Stimulated activated CD8-positive, alpha-beta memory T cell treated with anti-CD3 and anti-CD28 coated beads, Interleukin-2, amount 100 ng/mL, for 48 hours (primary cell): ENCODE measurements at regions not wholly inside any gene's neighbourhood (a gene's known extent, or its start where the extent isn't known, plus 50 kb on each side); places are given as distances from the start of the nearest gene placed in this dataset.

ENCODE experiments used
- DNase-seq, 2 donors: peaks; one replicate each; pipeline ENCODE4 v3.0.0-alpha.2; 2020; ENCODE audit warnings: low read depth in 2 of 2

GRCh38 chr6:9409126-9409525 lies 973.8 kb upstream of the SLC35B3 start:
- no peak for DNase-seq

- DNase-seq: no peak
Observed at GRCh38 chr6:9408402-9409117, 973.2 kb upstream of the SLC35B3 start.

GRCh38 chr6:9405825-9406224 lies 970.5 kb upstream of the SLC35B3 start:
- no peak for DNase-seq

- DNase-seq: no peak
Observed at GRCh38 chr6:9405369-9405768, 970.0 kb upstream of the SLC35B3 start.

- DNase-seq: no peak
Observed at GRCh38 chr6:9404351-9405146, 969.2 kb upstream of the SLC35B3 start.

GRCh38 chr6:9403736-9404135 lies 968.4 kb upstream of the SLC35B3 start:
- no peak for DNase-seq

GRCh38 chr6:9401960-9402359 lies 966.6 kb upstream of the SLC35B3 start:
- no peak for DNase-seq

- DNase-seq: no peak
Observed at GRCh38 chr6:9399916-9400315, 964.6 kb upstream of the SLC35B3 start.

GRCh38 chr6:9398767-9399373 lies 963.5 kb upstream of the SLC35B3 start:
- no peak for DNase-seq

GRCh38 chr6:9398071-9398766 lies 962.9 kb upstream of the SLC35B3 start:
- no peak for DNase-seq

GRCh38 chr6:9388596-9388995 lies 953.3 kb upstream of the SLC35B3 start:
- DNase-seq: no peak

GRCh38 chr6:9380568-9380967 lies 945.2 kb upstream of the SLC35B3 start:
- no peak for DNase-seq

- DNase-seq: no peak
Observed at GRCh38 chr6:9373308-9373707, 938.0 kb upstream of the SLC35B3 start.

GRCh38 chr6:9370480-9370879 lies 935.1 kb upstream of the SLC35B3 start:
- DNase-seq: no peak

GRCh38 chr6:9365378-9365777 lies 930.0 kb upstream of the SLC35B3 start:
- no peak for DNase-seq

- DNase-seq: no peak
Observed at GRCh38 chr6:9361749-9362148, 926.4 kb upstream of the SLC35B3 start.

GRCh38 chr6:9360881-9361280 lies 925.5 kb upstream of the SLC35B3 start:
- no peak for DNase-seq

GRCh38 chr6:9347608-9348007 lies 912.3 kb upstream of the SLC35B3 start:
- no peak for DNase-seq

- DNase-seq: no peak
Observed at GRCh38 chr6:9346923-9347322, 911.6 kb upstream of the SLC35B3 start.

- no peak for DNase-seq
Observed at GRCh38 chr6:9335431-9335830, 900.1 kb upstream of the SLC35B3 start.

GRCh38 chr6:9334979-9335378 lies 899.6 kb upstream of the SLC35B3 start:
- DNase-seq: no peak

- no peak for DNase-seq
Observed at GRCh38 chr6:9332241-9332780, 897.0 kb upstream of the SLC35B3 start.
